ENCODE measurements at regions not wholly inside any gene's neighbourhood (a gene's known extent, or its start where the extent isn't known, plus 50 kb on each side); places are given as distances from the start of the nearest gene placed in this dataset.
"Not testable (repeated sequence)": the region's sequence is repeated elsewhere in the genome, so short reads cannot be mapped to it uniquely, and the experiment has no call there.

DNA sequence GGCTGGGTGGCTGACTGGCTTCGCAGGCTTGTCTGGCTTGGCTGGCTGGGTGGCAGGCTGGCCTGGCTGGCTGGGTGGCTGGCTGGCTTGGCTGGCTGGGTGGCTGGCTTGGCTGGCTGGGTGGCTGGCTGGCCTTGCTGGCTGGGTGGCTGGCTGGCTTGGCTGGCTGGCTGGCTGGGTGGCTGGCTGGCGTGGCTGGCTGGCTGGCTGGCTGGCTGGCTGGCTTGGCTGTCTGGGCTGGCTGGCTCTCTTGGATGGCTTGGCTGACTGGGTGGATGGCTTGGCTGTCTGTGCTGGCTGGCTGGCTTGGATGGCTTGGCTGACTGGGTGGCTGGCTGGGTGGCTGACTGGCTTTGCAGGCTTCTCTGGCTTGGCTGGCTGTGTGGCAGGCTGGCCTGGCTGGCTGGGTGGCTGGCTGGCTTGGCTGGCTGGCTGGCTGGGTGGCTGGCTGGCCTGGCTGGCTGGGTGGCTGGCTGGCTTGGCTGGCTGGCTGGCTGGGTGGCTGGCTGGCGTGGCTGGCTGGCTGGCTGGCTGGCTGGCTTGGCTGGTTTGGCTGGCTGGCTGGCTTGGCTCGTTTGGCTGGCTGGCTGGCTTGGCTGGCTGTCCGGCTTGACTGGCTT is 2808.1 kb downstream of the RPIA start:
- Mint-ChIP-seq H3K9me3 (peaks cover 47 to 66% of the 10 kb centered on the region in 2 experiments), H3K36me3 (ENCODE audit: insufficient read depth in 1 of 3, low read depth in 3 of 3) (peaks cover 9 to 17% (median 9%) of the 10 kb centered on the region in 3 experiments; a peak in 6 of 7 replicates)
- not testable (repeated sequence) for H2BK20ac ChIP-seq (ENCODE audit: low read depth, low read length, poor library complexity, severe bottlenecking); H2BK15ac ChIP-seq (ENCODE audit: low read depth, low read length); H4K5ac ChIP-seq (ENCODE audit: insufficient read length, low read depth, low read length); H4K8ac ChIP-seq (replicated peaks; ENCODE audit: insufficient read length, low read depth, low read length); H3K4me3 Mint-ChIP-seq; DNase-seq; H4K91ac ChIP-seq (ENCODE audit: insufficient read length, low read depth, low read length); H2AK5ac ChIP-seq (ENCODE audit: insufficient read length, low read length); H3T11ph ChIP-seq (ENCODE audit: low read length); H3K27ac Mint-ChIP-seq; H2BK5ac ChIP-seq (ENCODE audit: insufficient read length, low read length); H4K20me1 ChIP-seq (ENCODE audit: control insufficient read depth, insufficient read depth, insufficient read length); H3K4me2 ChIP-seq (ENCODE audit: insufficient read depth, insufficient read length, low read length); H3K4me1 Mint-ChIP-seq; H3K56ac ChIP-seq (ENCODE audit: insufficient read length, low read depth, low read length); H3K79me1 ChIP-seq (ENCODE audit: insufficient read depth, low read depth, low read length, poor library complexity, severe bottlenecking); H3K27me3 ChIP-seq (ENCODE audit: insufficient read depth, low read length); H3K27ac ChIP-seq (ENCODE audit: insufficient read length, low read depth, low read length); H3K23me2 ChIP-seq (ENCODE audit: insufficient read length, low read depth, low read length, poor library complexity, severe bottlenecking); H3K23ac ChIP-seq (ENCODE audit: insufficient read length, low read depth, low read length); H3K79me2 ChIP-seq (ENCODE audit: insufficient read depth, low read length); H3K9me3 ChIP-seq (ENCODE audit: control insufficient read depth, low read depth, low read length); H3K9ac ChIP-seq (ENCODE audit: extremely low read depth, insufficient read length, low read length); H3K18ac ChIP-seq (ENCODE audit: insufficient read length, low read depth, low read length); H2BK12ac ChIP-seq (ENCODE audit: insufficient read length, low read depth, low read length); H3K27me3 Mint-ChIP-seq (ENCODE audit: low read depth); H3K4me1 ChIP-seq (ENCODE audit: insufficient read depth, low read length); H3K14ac ChIP-seq (ENCODE audit: insufficient read depth, low read length); H2AFZ ChIP-seq (ENCODE audit: low read length); H3K4ac ChIP-seq (ENCODE audit: low read depth, low read length); H2BK120ac ChIP-seq (ENCODE audit: low read depth, low read length, poor library complexity, severe bottlenecking)
- no CpG with 5 or more reads among the region's 5 CpGs for WGBS (ENCODE audit: extremely low coverage, insufficient read length, low lambda C conversion rate)

DNA sequence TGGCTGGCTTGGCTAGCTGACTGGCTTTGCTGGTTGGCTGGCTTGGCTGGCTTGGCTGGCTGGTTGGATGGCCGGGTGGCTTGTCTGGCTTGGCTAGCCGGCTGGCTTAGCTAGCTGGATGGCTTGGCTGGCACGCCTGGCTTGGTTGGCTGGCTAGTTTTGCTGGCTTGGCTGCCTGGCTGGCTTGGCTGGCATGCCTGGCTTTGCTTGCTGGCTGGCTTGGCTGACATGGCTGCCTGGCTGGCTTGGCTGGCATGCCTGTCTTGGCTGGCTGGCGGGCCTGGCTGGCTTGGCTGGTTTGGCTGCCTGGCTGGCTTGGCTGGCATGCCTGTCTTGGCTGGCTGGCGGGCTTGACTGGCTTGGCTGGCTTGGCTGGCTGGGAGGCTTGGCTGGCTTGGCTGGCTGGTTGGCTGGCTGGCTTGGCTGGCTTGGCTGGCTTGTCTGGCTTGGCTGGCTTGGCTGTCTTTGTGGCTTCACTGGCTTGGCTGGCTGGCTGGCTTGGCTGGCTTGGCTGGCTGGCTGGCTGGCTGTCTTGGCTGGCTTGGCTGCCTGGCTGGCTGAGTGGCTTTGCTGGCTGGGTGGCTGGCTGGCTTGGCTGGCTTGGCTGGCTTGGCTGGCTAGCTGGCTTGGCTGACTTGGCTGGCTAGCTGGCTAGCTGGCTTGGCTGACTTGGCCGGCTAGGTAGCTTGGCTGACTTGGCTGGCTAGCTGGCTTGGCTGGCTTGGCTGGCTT is 2808.9 kb downstream of the RPIA start:
- not testable (repeated sequence) for H3K9me3 ChIP-seq (ENCODE audit: control insufficient read depth, low read depth, low read length); H3K4me1 Mint-ChIP-seq; H3K27me3 Mint-ChIP-seq (ENCODE audit: low read depth); H3K23me2 ChIP-seq (ENCODE audit: insufficient read length, low read depth, low read length, poor library complexity, severe bottlenecking); H3K27ac Mint-ChIP-seq; H3K27me3 ChIP-seq (ENCODE audit: insufficient read depth, low read length); H3K79me2 ChIP-seq (ENCODE audit: insufficient read depth, low read length); H3K14ac ChIP-seq (ENCODE audit: insufficient read depth, low read length); H4K5ac ChIP-seq (ENCODE audit: insufficient read length, low read depth, low read length); H3K79me1 ChIP-seq (ENCODE audit: insufficient read depth, low read depth, low read length, poor library complexity, severe bottlenecking); H2BK20ac ChIP-seq (ENCODE audit: low read depth, low read length, poor library complexity, severe bottlenecking); H4K91ac ChIP-seq (ENCODE audit: insufficient read length, low read depth, low read length); H3K4me3 Mint-ChIP-seq; H3K23ac ChIP-seq (ENCODE audit: insufficient read length, low read depth, low read length); H2AK5ac ChIP-seq (ENCODE audit: insufficient read length, low read length); H4K20me1 ChIP-seq (ENCODE audit: control insufficient read depth, insufficient read depth, insufficient read length); H3K27ac ChIP-seq (ENCODE audit: insufficient read length, low read depth, low read length); H2BK15ac ChIP-seq (ENCODE audit: low read depth, low read length); H2BK120ac ChIP-seq (ENCODE audit: low read depth, low read length, poor library complexity, severe bottlenecking); H2BK5ac ChIP-seq (ENCODE audit: insufficient read length, low read length); H4K8ac ChIP-seq (replicated peaks; ENCODE audit: insufficient read length, low read depth, low read length); H3K4me1 ChIP-seq (ENCODE audit: insufficient read depth, low read length); H2BK12ac ChIP-seq (ENCODE audit: insufficient read length, low read depth, low read length); H2AFZ ChIP-seq (ENCODE audit: low read length); DNase-seq; H3K56ac ChIP-seq (ENCODE audit: insufficient read length, low read depth, low read length); H3T11ph ChIP-seq (ENCODE audit: low read length); H3K18ac ChIP-seq (ENCODE audit: insufficient read length, low read depth, low read length); H3K4me2 ChIP-seq (ENCODE audit: insufficient read depth, insufficient read length, low read length); H3K9ac ChIP-seq (ENCODE audit: extremely low read depth, insufficient read length, low read length); H3K4ac ChIP-seq (ENCODE audit: low read depth, low read length)
- no CpG with 5 or more reads among the region's 6 CpGs for WGBS (ENCODE audit: extremely low coverage, insufficient read length, low lambda C conversion rate)
- Mint-ChIP-seq H3K36me3 (ENCODE audit: insufficient read depth in 1 of 3, low read depth in 3 of 3) (peaks cover 7 to 15% (median 9%) of the 10 kb centered on the region in 3 experiments; a peak in 6 of 7 replicates), H3K9me3 (peaks cover 45 to 63% of the 10 kb centered on the region in 2 experiments)
